ENCODE measurements at regions not wholly inside any gene's neighbourhood (a gene's known extent, or its start where the extent isn't known, plus 50 kb on each side); places are given as distances from the start of the nearest gene placed in this dataset.

- TF ChIP-seq, protein P1, sequence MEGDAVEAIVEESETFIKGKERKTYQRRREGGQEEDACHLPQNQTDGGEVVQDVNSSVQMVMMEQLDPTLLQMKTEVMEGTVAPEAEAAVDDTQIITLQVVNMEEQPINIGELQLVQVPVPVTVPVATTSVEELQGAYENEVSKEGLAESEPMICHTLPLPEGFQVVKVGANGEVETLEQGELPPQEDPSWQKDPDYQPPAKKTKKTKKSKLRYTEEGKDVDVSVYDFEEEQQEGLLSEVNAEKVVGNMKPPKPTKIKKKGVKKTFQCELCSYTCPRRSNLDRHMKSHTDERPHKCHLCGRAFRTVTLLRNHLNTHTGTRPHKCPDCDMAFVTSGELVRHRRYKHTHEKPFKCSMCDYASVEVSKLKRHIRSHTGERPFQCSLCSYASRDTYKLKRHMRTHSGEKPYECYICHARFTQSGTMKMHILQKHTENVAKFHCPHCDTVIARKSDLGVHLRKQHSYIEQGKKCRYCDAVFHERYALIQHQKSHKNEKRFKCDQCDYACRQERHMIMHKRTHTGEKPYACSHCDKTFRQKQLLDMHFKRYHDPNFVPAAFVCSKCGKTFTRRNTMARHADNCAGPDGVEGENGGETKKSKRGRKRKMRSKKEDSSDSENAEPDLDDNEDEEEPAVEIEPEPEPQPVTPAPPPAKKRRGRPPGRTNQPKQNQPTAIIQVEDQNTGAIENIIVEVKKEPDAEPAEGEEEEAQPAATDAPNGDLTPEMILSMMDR (conservative IDR thresholded peaks at IDR 0.05; ENCODE audit: low read length) = no peak
- TF ChIP-seq EZH2phosphoT487 (IDR thresholded peaks at IDR 0.05; ENCODE audit: borderline replicate concordance, low read depth, low read length) = no peak
These were observed 496.2 kb upstream of the ADAMTS16 start for GRCh38 chr5:4643960-4644359.

Measured in OCI-LY7 (cell line).